ENCODE measurements at regions not wholly inside any gene's neighbourhood (a gene's known extent, or its start where the extent isn't known, plus 50 kb on each side); places are given as distances from the start of the nearest gene placed in this dataset.
"Not testable (repeated sequence)": the region's sequence is repeated elsewhere in the genome, so short reads cannot be mapped to it uniquely, and the experiment has no call there.

- POLR2A ChIA-PET: no interaction called here
Observed at GRCh38 chr1:78269591-78269990, 221.2 kb upstream of the PTGFR start.

GRCh38 chr1:78271423-78271822, 219.4 kb upstream of the PTGFR start:
- H3K27ac ChIP-seq (ENCODE audit: low read depth, low read length); CTCF ChIA-PET; BruUV-seq (replicated peaks); H3K4me3 ChIP-seq (replicated peaks in 1 of 2; ENCODE audit: low read depth in 1 of 2, low read length in 2 of 2); H3K9me2 ChIP-seq (ENCODE audit: insufficient read depth); DNase-seq (ENCODE audit: low read depth, low spot score); H3K4me2 ChIP-seq (ENCODE audit: low read length); H3K36me3 ChIP-seq (ENCODE audit: control insufficient read depth in 1 of 2, insufficient read depth in 2 of 2, low read length in 2 of 2); H3K79me2 ChIP-seq (ENCODE audit: insufficient read depth, low read length); H3K27me3 ChIP-seq (ENCODE audit: insufficient read depth, low read length); H4K20me1 ChIP-seq (ENCODE audit: insufficient read depth); H3K9me3 ChIP-seq (ENCODE audit: control insufficient read depth in 1 of 2, insufficient read depth in 1 of 2, low read depth in 1 of 2, low read length in 2 of 2); POLR2A ChIA-PET; H3K4me1 ChIP-seq (ENCODE audit: control insufficient read depth in 1 of 2, insufficient read depth in 2 of 2, low read length in 2 of 2); RAD21 ChIA-PET (ENCODE audit: low non-redundant PET in 1 of 2, low total read pairs in 2 of 2, uncharacterized antibody in 2 of 2, unreplicated experiment in 2 of 2); H3K9ac ChIP-seq (ENCODE audit: low read length); ATAC-seq; H2AFZ ChIP-seq (ENCODE audit: low read depth, low read length, poor library complexity, severe bottlenecking); intact Hi-C loops (cut with micrococcal nuclease): not testable (repeated sequence)

More at GRCh38 chr1:78269591-78269990, 221.2 kb upstream of the PTGFR start:
- BruUV-seq (replicated peaks): no TSS peak
- Histone ChIP-seq H3K4me3 (replicated peaks in 1 of 2; ENCODE audit: low read depth in 1 of 2, low read length in 2 of 2) (no peak overlapping the region), H3K9me2 (ENCODE audit: insufficient read depth) (no peaks in the 10 kb centered on the region), H2AFZ (ENCODE audit: low read depth, low read length, poor library complexity, severe bottlenecking) (no peak overlapping the region), H3K9me3 (ENCODE audit: control insufficient read depth in 1 of 2, insufficient read depth in 1 of 2, low read depth in 1 of 2, low read length in 2 of 2) (no peaks in the 10 kb centered on the region), H3K27me3 (ENCODE audit: insufficient read depth, low read length) (no peaks in the 10 kb centered on the region), H3K27ac (ENCODE audit: low read depth, low read length) (no peak overlapping the region), H4K20me1 (ENCODE audit: insufficient read depth) (no peaks in the 10 kb centered on the region), H3K9ac (ENCODE audit: low read length) (no peak overlapping the region), H3K36me3 (ENCODE audit: control insufficient read depth in 1 of 2, insufficient read depth in 2 of 2, low read length in 2 of 2) (no peaks in the 10 kb centered on the region), H3K4me1 (ENCODE audit: control insufficient read depth in 1 of 2, insufficient read depth in 2 of 2, low read length in 2 of 2) (no peaks in the 10 kb centered on the region), H3K79me2 (ENCODE audit: insufficient read depth, low read length) (no peaks in the 10 kb centered on the region), H3K4me2 (ENCODE audit: low read length) (no peak overlapping the region)
- no peak for ATAC-seq
- CTCF ChIA-PET: no interaction called here
- no peak for DNase-seq (ENCODE audit: low read depth, low spot score)
- RAD21 ChIA-PET (ENCODE audit: low non-redundant PET in 1 of 2, low total read pairs in 2 of 2, uncharacterized antibody in 2 of 2, unreplicated experiment in 2 of 2): no interaction called here
- intact Hi-C loops (cut with micrococcal nuclease): no loop called here
- TF ChIP-seq ATF3 (IDR thresholded peaks at IDR 0.05) (no peak), YY1 (IDR thresholded peaks at IDR 0.05; ENCODE audit: extremely low read depth, insufficient replicate concordance, low read depth, low read length) (no peak), CTCF (IDR thresholded peaks at IDR 0.05 in 2 of 3, conservative IDR thresholded peaks at IDR 0.05 in 1 of 3; ENCODE audit: borderline replicate concordance in 1 of 3, insufficient read depth in 1 of 3, low read depth in 2 of 3, low read length in 2 of 3) (no peak), EZH2 (IDR thresholded peaks at IDR 0.05) (no peak)

Measured in HCT116 (cell line).